Breast epithelium (tissue), 4 donors: ENCODE measurements at regions not wholly inside any gene's neighbourhood (a gene's known extent, or its start where the extent isn't known, plus 50 kb on each side); places are given as distances from the start of the nearest gene placed in this dataset.

Source experiments
- DNase-seq, 2 donors: peaks; one replicate each; pipeline ENCODE4 v3.0.0-alpha.2; 2019; ENCODE audit warnings: low spot score in 2 of 2
- H3K27ac ChIP-seq, 2 donors: fragments of 200-600 bp; sonication (generic) in 1 of 2; one replicate each; pipeline ENCODE4 v1.5.1; 2016 to 2019; ENCODE audit warnings: mild to moderate bottlenecking in 1 of 2
- H3K27me3 ChIP-seq, 2 donors: fragments of 200-600 bp; sonication (generic) in 1 of 2; one replicate each; pipeline versions ENCODE4 v1.5.1 to v1.6.0; 2017 to 2019; ENCODE audit warnings: control low read depth in 1 of 2, mild to moderate bottlenecking in 1 of 2
- H3K36me3 ChIP-seq: fragments of 200-600 bp; one replicate; pipeline ENCODE4 v1.5.1; 2019
- H3K4me1 ChIP-seq, 2 donors: fragments of 200-600 bp; sonication (generic); one replicate each; pipeline ENCODE4 v1.5.1; 2016 to 2019; ENCODE audit warnings: control low read depth in 1 of 2
- H3K4me3 ChIP-seq, 3 donors: fragments of 200-600 bp; sonication (generic); 1 replicate in 2 of 3; 2 replicates in 1 of 3; pipeline ENCODE4 v1.5.1; 2016 to 2019; ENCODE audit warnings: mild to moderate bottlenecking in 3 of 3, moderate library complexity in 2 of 3
- H3K9me3 ChIP-seq, 2 donors: fragments of 200-600 bp; sonication (generic) in 1 of 2; one replicate each; pipeline ENCODE4 v1.5.1; 2016 to 2019; ENCODE audit warnings: control low read depth in 1 of 2
- CTCF ChIP-seq, 3 donors: fragments of 450-650 bp; IDR thresholded peaks; one replicate each; pipeline ENCODE4 v1.5.1; 2016 to 2017; ENCODE audit warnings: antibody characterized with exemption in 3 of 3, mild to moderate bottlenecking in 3 of 3, moderate library complexity in 3 of 3
- POLR2A ChIP-seq: fragments of 450-650 bp; IDR thresholded peaks from one replicate; pipeline ENCODE4 v1.6.1; 2016; ENCODE audit warnings: antibody characterized with exemption, mild to moderate bottlenecking, moderate library complexity
- POLR2AphosphoS5 ChIP-seq, 3 donors: sonication (generic); formaldehyde crosslinking; IDR thresholded peaks; one replicate each; pipeline ENCODE4 v1.6.1; 2017; ENCODE audit warnings: antibody characterized with exemption in 3 of 3
- intact Hi-C: fragments of 100-400 bp; cut with DNase I; formaldehyde crosslinking; loops from one replicate; pipeline ENCODE4 v1.15.1; 2023; ENCODE audit warnings: low total_unique reads

- DNase-seq = no peak
- Histone ChIP-seq H3K27me3 (no peaks in the 10 kb centered on the region), H3K4me1 (no peaks in the 10 kb centered on the region), H3K27ac (no peak overlapping the region), H3K36me3 (no peaks in the 10 kb centered on the region), H3K4me3 (no peak overlapping the region), H3K9me3 (no peaks in the 10 kb centered on the region)
- intact Hi-C loops = no loop called here
- TF ChIP-seq CTCF (IDR thresholded peaks at IDR 0.05) (no peak), POLR2AphosphoS5 (IDR thresholded peaks at IDR 0.05) (no peak), POLR2A (no peak)
These were observed 668.7 kb downstream of the OTOL1 start for GRCh38 chr3:162165346-162165745.

- no peak overlapping the region for H3K4me3 ChIP-seq
- DNase-seq = no peak
- no peaks in the 10 kb centered on the region for H3K36me3 ChIP-seq
- no peaks in the 10 kb centered on the region for H3K9me3 ChIP-seq
- H3K27ac ChIP-seq = no peak overlapping the region
- TF ChIP-seq CTCF (IDR thresholded peaks at IDR 0.05) = no peak
- TF ChIP-seq POLR2AphosphoS5 (IDR thresholded peaks at IDR 0.05) = no peak
- no peak for TF ChIP-seq POLR2A
- no peaks in the 10 kb centered on the region for H3K27me3 ChIP-seq
- no peaks in the 10 kb centered on the region for H3K4me1 ChIP-seq
- intact Hi-C loops = no loop called here
These were observed 669.9 kb downstream of the OTOL1 start for GRCh38 chr3:162166543-162166942.

GRCh38 chr3:162168715-162169114 lies 672.1 kb downstream of the OTOL1 start:
- intact Hi-C loops = no loop called here
- no peaks in the 10 kb centered on the region for H3K36me3 ChIP-seq
- DNase-seq = no peak
- H3K27ac ChIP-seq = no peak overlapping the region
- no peaks in the 10 kb centered on the region for H3K27me3 ChIP-seq
- no peak for TF ChIP-seq POLR2A
- no peak for TF ChIP-seq POLR2AphosphoS5 (IDR thresholded peaks at IDR 0.05)
- TF ChIP-seq CTCF (IDR thresholded peaks at IDR 0.05) = no peak
- peaks cover 0 to 6% of the 10 kb centered on the region in 2 donors for H3K9me3 ChIP-seq
- no peaks in the 10 kb centered on the region for H3K4me1 ChIP-seq
- no peak overlapping the region for H3K4me3 ChIP-seq

- DNase-seq = no peak
- Histone ChIP-seq H3K27ac (no peak overlapping the region), H3K4me1 (no peaks in the 10 kb centered on the region), H3K4me3 (no peak overlapping the region), H3K27me3 (no peaks in the 10 kb centered on the region), H3K36me3 (no peaks in the 10 kb centered on the region), H3K9me3 (peaks cover 0 to 6% of the 10 kb centered on the region in 2 donors)
- intact Hi-C loops = no loop called here
- TF ChIP-seq POLR2A (no peak), POLR2AphosphoS5 (IDR thresholded peaks at IDR 0.05) (no peak), CTCF (IDR thresholded peaks at IDR 0.05) (no peak)
These were observed 674.0 kb downstream of the OTOL1 start for GRCh38 chr3:162170581-162170980.

- no peak overlapping the region for H3K4me3 ChIP-seq
- DNase-seq = no peak
- no peaks in the 10 kb centered on the region for H3K36me3 ChIP-seq
- H3K9me3 ChIP-seq = peaks cover 0 to 6% of the 10 kb centered on the region in 2 donors
- H3K27me3 ChIP-seq = no peaks in the 10 kb centered on the region
- no peak for TF ChIP-seq POLR2A
- TF ChIP-seq POLR2AphosphoS5 (IDR thresholded peaks at IDR 0.05) = no peak
- TF ChIP-seq CTCF (IDR thresholded peaks at IDR 0.05) = no peak
- H3K4me1 ChIP-seq = no peaks in the 10 kb centered on the region
- H3K27ac ChIP-seq = no peak overlapping the region
- intact Hi-C loops = no loop called here
These were observed 675.4 kb downstream of the OTOL1 start for GRCh38 chr3:162171970-162172369.
